AG09309 (cell line): ENCODE measurements at regions not wholly inside any gene's neighbourhood (a gene's known extent, or its start where the extent isn't known, plus 50 kb on each side); places are given as distances from the start of the nearest gene placed in this dataset.

Source experiments
- DNase-seq: peaks from one replicate; pipeline ENCODE4 v3.0.0-alpha.2; 2010; ENCODE audit warnings: low read depth
- H3K4me3 ChIP-seq: 2 replicates; pipeline ENCODE4 v1.5.1; 2011; ENCODE audit warnings: mild to moderate bottlenecking, low read depth, low read length, moderate library complexity; ENCODE audit not compliant: control insufficient read depth
- TF ChIP-seq, protein P1 (sequence below): IDR thresholded peaks from 2 replicates; pipeline ENCODE4 v1.5.1; 2011; ENCODE audit warnings: mild to moderate bottlenecking, low read depth, low read length, inconsistent platforms; ENCODE audit not compliant: insufficient read depth, control insufficient read depth; ENCODE audit errors: missing control alignments

DNA sequence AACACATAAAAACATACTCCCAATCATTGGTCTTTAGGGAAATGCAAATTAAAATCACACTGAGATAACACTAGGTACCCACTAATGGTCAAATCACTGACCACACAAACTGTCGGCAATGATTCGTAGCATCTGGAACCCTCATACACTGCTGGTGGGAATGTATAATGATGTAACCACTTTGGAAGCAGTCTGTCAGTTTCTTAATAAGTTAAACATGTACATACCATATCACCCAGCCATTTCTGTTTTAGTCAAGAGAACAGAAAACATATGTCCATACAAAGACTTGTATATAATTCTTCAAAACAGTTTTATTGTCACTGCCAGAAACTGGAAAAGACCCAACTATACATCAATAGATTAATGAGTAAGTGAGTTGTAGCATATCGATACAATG, 63.3 kb upstream of the LRRC3B start:
- DNase-seq = no peak
- TF ChIP-seq, protein P1, sequence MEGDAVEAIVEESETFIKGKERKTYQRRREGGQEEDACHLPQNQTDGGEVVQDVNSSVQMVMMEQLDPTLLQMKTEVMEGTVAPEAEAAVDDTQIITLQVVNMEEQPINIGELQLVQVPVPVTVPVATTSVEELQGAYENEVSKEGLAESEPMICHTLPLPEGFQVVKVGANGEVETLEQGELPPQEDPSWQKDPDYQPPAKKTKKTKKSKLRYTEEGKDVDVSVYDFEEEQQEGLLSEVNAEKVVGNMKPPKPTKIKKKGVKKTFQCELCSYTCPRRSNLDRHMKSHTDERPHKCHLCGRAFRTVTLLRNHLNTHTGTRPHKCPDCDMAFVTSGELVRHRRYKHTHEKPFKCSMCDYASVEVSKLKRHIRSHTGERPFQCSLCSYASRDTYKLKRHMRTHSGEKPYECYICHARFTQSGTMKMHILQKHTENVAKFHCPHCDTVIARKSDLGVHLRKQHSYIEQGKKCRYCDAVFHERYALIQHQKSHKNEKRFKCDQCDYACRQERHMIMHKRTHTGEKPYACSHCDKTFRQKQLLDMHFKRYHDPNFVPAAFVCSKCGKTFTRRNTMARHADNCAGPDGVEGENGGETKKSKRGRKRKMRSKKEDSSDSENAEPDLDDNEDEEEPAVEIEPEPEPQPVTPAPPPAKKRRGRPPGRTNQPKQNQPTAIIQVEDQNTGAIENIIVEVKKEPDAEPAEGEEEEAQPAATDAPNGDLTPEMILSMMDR = no peak
- H3K4me3 ChIP-seq = no peak overlapping the region

DNA sequence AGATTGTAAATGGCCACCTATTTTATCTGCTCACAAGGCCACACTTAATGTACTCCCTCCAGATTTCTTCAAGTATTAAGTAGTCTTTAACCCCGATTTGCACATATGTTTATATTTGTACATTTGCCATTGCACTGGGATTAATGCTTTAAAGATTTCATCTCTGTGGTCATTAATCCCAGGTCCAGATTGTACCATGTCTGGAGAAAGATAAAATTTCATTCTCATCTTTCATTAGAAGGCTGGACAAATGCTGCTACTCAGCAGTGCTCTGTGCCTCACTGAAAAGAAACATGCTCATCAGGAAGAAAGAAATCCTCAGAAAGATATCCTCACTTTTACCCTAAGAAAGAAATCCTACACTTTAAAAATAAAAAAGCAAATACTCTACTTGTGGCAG, 62.5 kb upstream of the LRRC3B start:
- no peak overlapping the region for H3K4me3 ChIP-seq
- no peak for DNase-seq
- TF ChIP-seq, protein P1 = no peak

DNA sequence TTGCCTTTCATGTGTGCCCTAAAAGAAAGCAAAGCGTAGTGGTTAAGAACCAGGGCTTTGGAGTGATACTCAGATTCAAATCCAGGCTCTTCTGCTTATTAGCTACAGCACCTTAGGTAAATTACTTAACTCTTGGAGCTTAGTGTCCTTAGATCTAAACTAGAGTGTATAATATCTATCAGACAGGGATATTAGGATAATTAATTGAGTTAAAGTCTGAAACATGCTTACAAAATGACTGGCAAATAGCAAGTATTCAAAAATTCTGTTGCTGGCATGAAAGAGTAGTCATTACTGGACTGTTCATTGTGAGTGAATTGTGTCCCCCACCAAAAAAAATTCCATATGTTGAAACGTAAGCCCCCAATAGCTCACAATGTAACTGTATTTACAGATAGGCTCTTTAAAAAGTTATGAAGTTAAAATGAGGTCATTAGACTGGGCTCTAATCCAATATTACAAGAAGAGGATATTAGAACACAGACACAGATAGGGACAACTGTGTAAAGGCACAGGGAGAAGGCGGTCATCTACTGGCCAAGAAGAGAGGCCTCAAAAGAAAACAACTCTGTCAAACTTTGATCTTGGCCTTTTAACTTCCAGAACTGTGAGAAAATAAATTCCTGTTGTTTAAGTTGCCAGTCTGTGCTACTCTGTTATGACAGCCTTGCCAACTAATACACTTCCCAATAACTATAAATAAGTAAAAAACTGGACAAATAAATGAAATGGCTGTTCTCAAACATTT, 60.4 kb upstream of the LRRC3B start:
- H3K4me3 ChIP-seq = no peak overlapping the region
- TF ChIP-seq, protein P1 = no peak
- DNase-seq = no peak
